OCI-LY7 (cell line): ENCODE measurements at regions not wholly inside any gene's neighbourhood (a gene's known extent, or its start where the extent isn't known, plus 50 kb on each side); places are given as distances from the start of the nearest gene placed in this dataset.

Source experiments
- EZH2phosphoT487 ChIP-seq: fragments of 200-600 bp; sonication (generic); IDR thresholded peaks from 2 replicates; pipeline ENCODE4 v1.6.1; 2018; ENCODE audit warnings: low read depth, borderline replicate concordance, mild to moderate bottlenecking, mixed run types, antibody characterized with exemption, low read length, moderate library complexity, mixed read lengths
- TF ChIP-seq, protein P1 (sequence below): fragments of 200-600 bp; sonication (generic); conservative IDR thresholded peaks from 2 replicates; pipeline ENCODE4 v1.5.1; 2014; ENCODE audit warnings: mild to moderate bottlenecking, antibody characterized with exemption, low read length, moderate library complexity, mixed read lengths

DNA sequence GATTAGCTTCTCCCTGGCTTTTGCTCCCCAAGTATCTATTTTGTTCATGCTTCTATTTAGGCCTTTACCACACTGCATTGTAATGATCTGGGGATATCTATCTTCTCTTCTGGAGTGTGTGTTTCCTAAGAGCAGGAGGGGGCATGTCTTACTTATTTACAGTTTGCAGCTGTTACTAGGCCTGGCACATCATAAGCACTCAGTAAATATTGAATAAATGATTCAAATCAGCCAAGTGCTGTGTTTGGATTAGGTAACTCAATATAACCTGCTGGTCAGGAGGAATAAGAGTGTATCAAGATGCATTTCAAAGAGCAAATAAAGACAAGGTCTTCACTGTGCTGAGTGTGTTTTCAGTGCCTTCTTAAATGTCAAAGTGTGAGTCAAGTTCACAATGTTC is 186.1 kb downstream of the FOXG1 start:
- TF ChIP-seq, protein P1, sequence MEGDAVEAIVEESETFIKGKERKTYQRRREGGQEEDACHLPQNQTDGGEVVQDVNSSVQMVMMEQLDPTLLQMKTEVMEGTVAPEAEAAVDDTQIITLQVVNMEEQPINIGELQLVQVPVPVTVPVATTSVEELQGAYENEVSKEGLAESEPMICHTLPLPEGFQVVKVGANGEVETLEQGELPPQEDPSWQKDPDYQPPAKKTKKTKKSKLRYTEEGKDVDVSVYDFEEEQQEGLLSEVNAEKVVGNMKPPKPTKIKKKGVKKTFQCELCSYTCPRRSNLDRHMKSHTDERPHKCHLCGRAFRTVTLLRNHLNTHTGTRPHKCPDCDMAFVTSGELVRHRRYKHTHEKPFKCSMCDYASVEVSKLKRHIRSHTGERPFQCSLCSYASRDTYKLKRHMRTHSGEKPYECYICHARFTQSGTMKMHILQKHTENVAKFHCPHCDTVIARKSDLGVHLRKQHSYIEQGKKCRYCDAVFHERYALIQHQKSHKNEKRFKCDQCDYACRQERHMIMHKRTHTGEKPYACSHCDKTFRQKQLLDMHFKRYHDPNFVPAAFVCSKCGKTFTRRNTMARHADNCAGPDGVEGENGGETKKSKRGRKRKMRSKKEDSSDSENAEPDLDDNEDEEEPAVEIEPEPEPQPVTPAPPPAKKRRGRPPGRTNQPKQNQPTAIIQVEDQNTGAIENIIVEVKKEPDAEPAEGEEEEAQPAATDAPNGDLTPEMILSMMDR, result no peak
- TF ChIP-seq EZH2phosphoT487, result no peak
